ENCODE measurements at regions not wholly inside any gene's neighbourhood (a gene's known extent, or its start where the extent isn't known, plus 50 kb on each side); places are given as distances from the start of the nearest gene placed in this dataset.

GRCh38 chr4:143076723-143077122, 108.0 kb upstream of the USP38 start:
- no peak overlapping the region for H3K27ac ChIP-seq
- TF ChIP-seq CTCF (conservative IDR thresholded peaks at IDR 0.05) (no peak), ZFX (IDR thresholded peaks at IDR 0.05) (no peak)

- TF ChIP-seq ZFX (IDR thresholded peaks at IDR 0.05): no peak
- no peak for TF ChIP-seq CTCF (conservative IDR thresholded peaks at IDR 0.05)
- H3K27ac ChIP-seq: no peak overlapping the region
Measured at GRCh38 chr4:143082701-143083100, 102.0 kb upstream of the USP38 start.

- no peak overlapping the region for H3K27ac ChIP-seq
- no peak for TF ChIP-seq ZFX (IDR thresholded peaks at IDR 0.05)
- no peak for TF ChIP-seq CTCF (conservative IDR thresholded peaks at IDR 0.05)
Measured at GRCh38 chr4:143083756-143084472, 100.8 kb upstream of the USP38 start.

GRCh38 chr4:143084566-143084965, 100.2 kb upstream of the USP38 start:
- no peak for TF ChIP-seq CTCF (conservative IDR thresholded peaks at IDR 0.05)
- no peak for TF ChIP-seq ZFX (IDR thresholded peaks at IDR 0.05)

GRCh38 chr4:143085224-143085623, 99.5 kb upstream of the USP38 start:
- TF ChIP-seq ZFX (IDR thresholded peaks at IDR 0.05) (no peak), CTCF (conservative IDR thresholded peaks at IDR 0.05) (peak; percentile 21)
- no peak overlapping the region for H3K27ac ChIP-seq

More at GRCh38 chr4:143084566-143084965, 100.2 kb upstream of the USP38 start:
- H3K27ac ChIP-seq: no peak overlapping the region

GRCh38 chr4:143085659-143086058, 99.1 kb upstream of the USP38 start:
- TF ChIP-seq CTCF (conservative IDR thresholded peaks at IDR 0.05) (0 out of 2 replicates have a peak, but pooled peaks have one; percentile 2), ZFX (IDR thresholded peaks at IDR 0.05) (no peak)
- no peak overlapping the region for H3K27ac ChIP-seq

- no peak overlapping the region for H3K27ac ChIP-seq
- no peak for TF ChIP-seq ZFX (IDR thresholded peaks at IDR 0.05)
- no peak for TF ChIP-seq CTCF (conservative IDR thresholded peaks at IDR 0.05)
Measured at GRCh38 chr4:143089291-143089690, 95.4 kb upstream of the USP38 start.
